GM12872 (cell line): ENCODE measurements at regions not wholly inside any gene's neighbourhood (a gene's known extent, or its start where the extent isn't known, plus 50 kb on each side); places are given as distances from the start of the nearest gene placed in this dataset.

Experiments
- CTCF ChIP-seq: IDR thresholded peaks from 3 replicates; pipeline ENCODE4 v1.5.1; 2011; ENCODE audit warnings: low read depth, mild to moderate bottlenecking, low read length, moderate library complexity; ENCODE audit not compliant: insufficient read depth

- TF ChIP-seq CTCF = no peak
Observed at GRCh38 chrX:39710776-39711175, 387.0 kb downstream of the BCOR start.

GRCh38 chrX:39714471-39714870, 383.3 kb downstream of the BCOR start:
- TF ChIP-seq CTCF = no peak

- no peak for TF ChIP-seq CTCF
Observed at GRCh38 chrX:39716401-39716800, 381.4 kb downstream of the BCOR start.

- TF ChIP-seq CTCF = no peak
Observed at GRCh38 chrX:39716802-39717540, 380.8 kb downstream of the BCOR start.

- no peak for TF ChIP-seq CTCF
Observed at GRCh38 chrX:39718981-39719380, 378.8 kb downstream of the BCOR start.

GRCh38 chrX:39720945-39721344, 376.8 kb downstream of the BCOR start:
- TF ChIP-seq CTCF = no peak

- TF ChIP-seq CTCF = no peak
Observed at GRCh38 chrX:39721566-39722279, 376.0 kb downstream of the BCOR start.
